SU-DHL-6 (cell line): ENCODE measurements at regions not wholly inside any gene's neighbourhood (a gene's known extent, or its start where the extent isn't known, plus 50 kb on each side); places are given as distances from the start of the nearest gene placed in this dataset.
"Not testable (repeated sequence)": the region's sequence is repeated elsewhere in the genome, so short reads cannot be mapped to it uniquely, and the experiment has no call there.

Experiments used
- H2AFZ ChIP-seq: fragments of 200-600 bp; sonication (generic); 2 replicates; pipeline ENCODE4 v1.6.1; 2014; ENCODE audit warnings: low read depth, mild to moderate bottlenecking, moderate library complexity, mixed read lengths, antibody characterized with exemption, low read length; ENCODE audit not compliant: severe bottlenecking
- H3F3A ChIP-seq: fragments of 200-600 bp; shearing (Covaris generic); 2 replicates; pipeline ENCODE4 v1.6.0; 2016; ENCODE audit warnings: antibody characterized with exemption, mild to moderate bottlenecking; ENCODE audit not compliant: insufficient read depth
- H3K27ac ChIP-seq: fragments of 200-600 bp; sonication (generic); 2 replicates; pipeline ENCODE4 v1.5.1; 2016; ENCODE audit warnings: low read depth, mild to moderate bottlenecking, low read length, moderate library complexity, mixed read lengths
- H3K27me3 ChIP-seq: fragments of 200-600 bp; sonication (generic), shearing (Covaris generic); 2 replicates; pipeline ENCODE4 v1.6.0; 2014; ENCODE audit warnings: mild to moderate bottlenecking, low read length
- H3K36me3 ChIP-seq: fragments of 200-600 bp; sonication (generic); 2 replicates; pipeline ENCODE4 v1.6.1; 2014; ENCODE audit warnings: mild to moderate bottlenecking, low read length, mixed read lengths
- H3K4me2 ChIP-seq: fragments of 300-600, 200-600 bp; shearing (Covaris generic), sonication (generic); 2 replicates; pipeline ENCODE4 v1.6.0; 2014; ENCODE audit warnings: low read length, low read depth, mild to moderate bottlenecking; ENCODE audit not compliant: poor library complexity, severe bottlenecking
- H3K4me3 ChIP-seq: fragments of 200-600 bp; sonication (generic); 2 replicates; pipeline ENCODE4 v1.5.1; 2014; ENCODE audit warnings: antibody characterized with exemption, low read length, mild to moderate bottlenecking, mixed read lengths; ENCODE audit not compliant: insufficient read depth, poor library complexity, severe bottlenecking
- H3K79me2 ChIP-seq: fragments of 200-600 bp; sonication (generic); 2 replicates; pipeline ENCODE4 v1.6.1; 2014; ENCODE audit warnings: mild to moderate bottlenecking, low read length, moderate library complexity; ENCODE audit not compliant: insufficient read depth
- H3K9ac ChIP-seq: fragments of 200-600 bp; sonication (generic); 2 replicates; pipeline ENCODE4 v1.7.0; 2014; ENCODE audit warnings: mild to moderate bottlenecking, low read length
- H3K9me2 ChIP-seq: fragments of 200-600 bp; sonication (generic); replicated peaks from 2 replicates; pipeline ENCODE4 v1.6.1; 2014; ENCODE audit warnings: low read length; ENCODE audit not compliant: insufficient read depth
- H3K9me3 ChIP-seq: fragments of 200-600 bp; sonication (generic); 2 replicates; pipeline ENCODE4 v1.6.1; 2014; ENCODE audit warnings: low read length, mixed read lengths; ENCODE audit not compliant: insufficient read depth
- H4K20me1 ChIP-seq: fragments of 200-600 bp; sonication (generic); 2 replicates; pipeline ENCODE4 v1.6.1; 2014; ENCODE audit warnings: low read depth, mild to moderate bottlenecking, antibody characterized with exemption, low read length, moderate library complexity, mixed read lengths
- CTCF ChIP-seq: fragments of 200-600 bp; sonication (generic); IDR thresholded peaks from one replicate; pipeline ENCODE4 v1.5.1; 2017; ENCODE audit warnings: antibody characterized with exemption, mild to moderate bottlenecking, low read length, moderate library complexity; ENCODE audit not compliant: insufficient read depth, poor library complexity, severe bottlenecking
- EZH2phosphoT487 ChIP-seq: fragments of 200-600 bp; sonication (generic), shearing (Covaris generic); conservative IDR thresholded peaks from 2 replicates; pipeline ENCODE4 v1.6.1; 2018; ENCODE audit warnings: mild to moderate bottlenecking, antibody characterized with exemption, low read length, moderate library complexity, mixed read lengths

GRCh38 chr14:56996721-56997399 is 186.6 kb upstream of the OTX2 start:
- H3K9me3 ChIP-seq, result no peaks in the 10 kb centered on the region
- TF ChIP-seq EZH2phosphoT487 (no peak), CTCF (no peak)

DNA sequence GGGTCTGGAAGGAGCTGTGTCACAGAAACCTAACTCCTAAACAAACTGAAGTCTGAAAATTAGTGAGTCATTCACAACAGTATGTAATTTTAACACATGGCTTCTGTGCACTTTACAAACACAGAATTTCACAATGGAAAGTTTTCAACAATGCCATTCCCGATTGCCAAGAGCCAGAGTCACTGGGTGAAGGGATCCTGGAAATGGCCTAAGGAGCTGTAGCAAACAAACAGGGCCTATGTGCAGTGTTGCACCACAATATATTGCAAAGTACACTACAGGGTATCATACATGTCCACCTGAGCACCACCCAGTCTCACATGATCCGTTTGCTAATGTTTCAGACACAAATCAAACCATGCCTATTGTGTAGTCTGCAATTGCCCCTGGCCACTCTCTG is 184.7 kb upstream of the OTX2 start:
- H3K4me2 ChIP-seq, result no peak overlapping the region
- H3K27ac ChIP-seq, result no peak overlapping the region
- no peaks in the 10 kb centered on the region for H3K27me3 ChIP-seq

More at GRCh38 chr14:56996721-56997399, 186.6 kb upstream of the OTX2 start:
- H3K9me2 ChIP-seq, result no peaks in the 10 kb centered on the region
- H3K79me2 ChIP-seq, result no peaks in the 10 kb centered on the region
- no peaks in the 10 kb centered on the region for H3F3A ChIP-seq
- H3K9ac ChIP-seq, result no peak overlapping the region
- H2AFZ ChIP-seq, result no peak overlapping the region
- no peak overlapping the region for H3K27ac ChIP-seq
- H3K27me3 ChIP-seq, result no peaks in the 10 kb centered on the region
- no peak overlapping the region for H3K4me3 ChIP-seq
- H3K36me3 ChIP-seq, result no peaks in the 10 kb centered on the region
- no peak overlapping the region for H3K4me2 ChIP-seq
- no peaks in the 10 kb centered on the region for H4K20me1 ChIP-seq

GRCh38 chr14:56992332-56992820 is 182.1 kb upstream of the OTX2 start:
- Histone ChIP-seq H3K9me2 (no peaks in the 10 kb centered on the region), H3K79me2 (no peaks in the 10 kb centered on the region), H3K27me3 (no peaks in the 10 kb centered on the region), H3K4me2 (no peak overlapping the region), H2AFZ (no peak overlapping the region), H3K4me3 (no peak overlapping the region), H3K9ac (no peak overlapping the region), H3K9me3 (no peaks in the 10 kb centered on the region), H3K36me3 (no peaks in the 10 kb centered on the region), H3K27ac (no peak overlapping the region), H4K20me1 (no peaks in the 10 kb centered on the region), H3F3A (no peaks in the 10 kb centered on the region)
- no peak for TF ChIP-seq CTCF
- no peak for TF ChIP-seq EZH2phosphoT487

More for the DNA sequence above, 184.7 kb upstream of the OTX2 start:
- Histone ChIP-seq H3K9ac (no peak overlapping the region), H3K9me2 (no peaks in the 10 kb centered on the region), H4K20me1 (no peaks in the 10 kb centered on the region), H3K4me3 (no peak overlapping the region), H3F3A (no peaks in the 10 kb centered on the region), H3K9me3 (no peaks in the 10 kb centered on the region), H2AFZ (no peak overlapping the region), H3K36me3 (no peaks in the 10 kb centered on the region), H3K79me2 (no peaks in the 10 kb centered on the region)
- TF ChIP-seq EZH2phosphoT487, result no peak
- TF ChIP-seq CTCF, result no peak

- not testable (repeated sequence) for H3K27me3 ChIP-seq, H3K9me2 ChIP-seq, H3K9ac ChIP-seq, H3K4me3 ChIP-seq, H3K4me2 ChIP-seq, H3K9me3 ChIP-seq, H3K79me2 ChIP-seq, H3K27ac ChIP-seq, H4K20me1 ChIP-seq, H3F3A ChIP-seq, H3K36me3 ChIP-seq, H2AFZ ChIP-seq
Measured at GRCh38 chr14:56990991-56991627, 180.8 kb upstream of the OTX2 start.
